ACC112 (cell line): ENCODE measurements at regions not wholly inside any gene's neighbourhood (a gene's known extent, or its start where the extent isn't known, plus 50 kb on each side); places are given as distances from the start of the nearest gene placed in this dataset.
A peak's percentile ranks its signal among the peaks of the same experiment; 100 is the strongest.

ENCODE experiments used
- H2AFZ ChIP-seq: fragments of 200-600 bp; sonication (generic); one replicate; pipeline ENCODE4 v1.6.0; 2017; ENCODE audit warnings: antibody characterized with exemption, low read length; ENCODE audit not compliant: unreplicated experiment
- H3K27ac ChIP-seq: fragments of 200-600 bp; sonication (generic); 2 replicates; pipeline ENCODE4 v1.5.1; 2014; ENCODE audit warnings: low read depth, mild to moderate bottlenecking, antibody characterized with exemption, low read length, moderate library complexity
- H3K27me3 ChIP-seq: fragments of 200-600 bp; sonication (generic); 2 replicates; pipeline ENCODE4 v1.6.1; 2014; ENCODE audit warnings: mild to moderate bottlenecking, antibody characterized with exemption, low read length, moderate library complexity, mixed read lengths; ENCODE audit not compliant: insufficient read depth
- H3K36me3 ChIP-seq: fragments of 200-600 bp; sonication (generic); 2 replicates; pipeline ENCODE4 v1.6.1; 2016; ENCODE audit warnings: mild to moderate bottlenecking, antibody characterized with exemption, low read length, moderate library complexity, mixed read lengths; ENCODE audit not compliant: insufficient read depth
- H3K4me1 ChIP-seq: fragments of 200-600 bp; sonication (generic); one replicate; pipeline ENCODE4 v1.6.1; 2016; ENCODE audit warnings: low read length, mixed read lengths; ENCODE audit not compliant: insufficient read depth, unreplicated experiment, control insufficient read depth
- H3K4me3 ChIP-seq: fragments of 200-600 bp; sonication (generic); 2 replicates; pipeline ENCODE4 v1.5.1; 2014; ENCODE audit warnings: mild to moderate bottlenecking, low read depth, low read length
- H3K79me2 ChIP-seq: fragments of 200-600 bp; sonication (generic); one replicate; pipeline ENCODE4 v1.6.0; 2016; ENCODE audit warnings: low read length; ENCODE audit not compliant: control insufficient read depth, unreplicated experiment, insufficient read depth

GRCh38 chr6:166106076-166106686 is 61.5 kb downstream of the TBXT start:
- Histone ChIP-seq H2AFZ (no peak overlapping the region), H3K36me3 (no peaks in the 10 kb centered on the region), H3K27me3 (peaks cover 28% of the 10 kb centered on the region), H3K4me1 (no peaks in the 10 kb centered on the region), H3K4me3 (no peak overlapping the region), H3K79me2 (no peaks in the 10 kb centered on the region), H3K27ac (no peak overlapping the region)

GRCh38 chr6:166105341-166106075 is 62.1 kb downstream of the TBXT start:
- Histone ChIP-seq H2AFZ (no peak overlapping the region), H3K4me1 (no peaks in the 10 kb centered on the region), H3K79me2 (no peaks in the 10 kb centered on the region), H3K27me3 (peaks cover 25% of the 10 kb centered on the region), H3K4me3 (no peak overlapping the region), H3K36me3 (no peaks in the 10 kb centered on the region), H3K27ac (no peak overlapping the region)

- no peak overlapping the region for H2AFZ ChIP-seq
- no peaks in the 10 kb centered on the region for H3K79me2 ChIP-seq
- no peak overlapping the region for H3K27ac ChIP-seq
- H3K36me3 ChIP-seq, result no peaks in the 10 kb centered on the region
- peaks cover 18% of the 10 kb centered on the region for H3K27me3 ChIP-seq
- H3K4me1 ChIP-seq, result no peaks in the 10 kb centered on the region
- H3K4me3 ChIP-seq, result no peak overlapping the region
Observed at GRCh38 chr6:166104872-166105271, 62.8 kb downstream of the TBXT start.

- Histone ChIP-seq H3K27me3 (peaks cover 14% of the 10 kb centered on the region), H3K4me3 (no peak overlapping the region), H3K27ac (no peak overlapping the region), H3K36me3 (no peaks in the 10 kb centered on the region), H3K79me2 (no peaks in the 10 kb centered on the region), H3K4me1 (no peaks in the 10 kb centered on the region), H2AFZ (no peak overlapping the region)
Observed at GRCh38 chr6:166104107-166104506, 63.5 kb downstream of the TBXT start.

DNA sequence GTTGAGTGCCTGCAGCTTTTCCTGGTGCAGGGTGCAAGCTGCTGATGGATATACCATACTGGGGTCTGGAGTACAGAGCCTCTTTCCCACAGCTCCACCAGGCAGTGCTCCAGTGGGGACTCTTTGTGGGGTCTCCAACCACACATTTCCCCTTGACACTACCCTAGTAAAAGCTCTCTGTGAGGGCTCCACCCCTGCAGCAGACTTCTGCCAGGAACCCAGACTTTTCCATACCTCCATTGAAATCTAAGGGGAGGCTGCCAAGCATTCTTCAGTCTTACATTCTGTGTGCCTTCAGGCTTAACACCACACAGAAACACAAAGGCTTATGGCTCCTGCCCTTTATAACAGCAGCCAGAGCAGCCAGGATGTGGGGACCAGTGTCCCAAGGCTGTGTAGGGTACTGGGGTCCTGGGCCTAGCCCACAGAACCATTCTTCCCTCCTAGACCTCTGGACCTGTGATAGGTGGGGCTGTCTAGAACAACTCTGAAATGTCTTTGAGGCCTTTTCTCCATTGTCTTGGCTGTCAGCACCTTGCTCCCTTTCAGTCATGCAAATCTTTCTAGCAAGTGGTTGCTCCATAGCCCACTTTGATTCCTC is 65.7 kb downstream of the TBXT start:
- Histone ChIP-seq H3K36me3 (no peaks in the 10 kb centered on the region), H3K4me1 (peaks cover 4% of the 10 kb centered on the region), H3K79me2 (no peaks in the 10 kb centered on the region), H2AFZ (no peak overlapping the region), H3K27ac (no peak overlapping the region), H3K27me3 (peaks cover 14% of the 10 kb centered on the region; the same call in 1 of the 2 replicates), H3K4me3 (no peak overlapping the region)

DNA sequence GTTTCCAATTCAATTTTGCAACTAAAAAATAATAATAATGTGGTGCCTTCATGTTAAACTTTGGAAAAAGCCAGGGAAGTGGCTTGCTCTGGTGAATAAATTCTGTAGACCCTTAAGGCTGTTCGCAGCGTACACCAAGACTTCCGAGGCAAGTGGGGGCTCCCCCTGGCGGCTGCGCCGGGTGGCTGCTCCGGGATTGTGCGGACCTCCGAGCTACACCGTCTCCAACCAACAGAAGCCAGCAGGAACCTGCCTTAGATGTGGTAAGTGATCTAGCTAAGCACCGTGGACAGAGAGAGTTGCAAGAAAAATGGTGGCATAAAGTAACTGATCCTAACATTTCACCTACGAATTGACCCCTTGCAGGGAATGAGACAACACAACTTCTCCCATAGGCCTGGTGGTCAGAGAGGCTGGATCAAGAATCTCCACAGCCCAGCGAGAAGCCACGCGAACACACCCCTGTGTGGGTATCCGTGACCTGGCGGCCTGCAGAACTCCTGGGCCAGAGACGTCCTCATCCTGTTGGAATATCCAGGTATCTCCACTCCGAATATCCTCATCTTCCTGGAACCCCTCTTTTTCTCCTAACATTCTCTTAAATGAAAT is 69.6 kb downstream of the TBXT start:
- no peaks in the 10 kb centered on the region for H3K79me2 ChIP-seq
- peak overlapping the region; percentile 66 for H3K27ac ChIP-seq
- peak overlapping the region; percentile 88 for H2AFZ ChIP-seq
- H3K4me3 ChIP-seq, result peak overlapping the region; percentile 73
- H3K36me3 ChIP-seq, result no peaks in the 10 kb centered on the region
- H3K4me1 ChIP-seq, result peaks cover 5% of the 10 kb centered on the region
- peaks cover 5% of the 10 kb centered on the region; the same call in 1 of the 2 replicates for H3K27me3 ChIP-seq

DNA sequence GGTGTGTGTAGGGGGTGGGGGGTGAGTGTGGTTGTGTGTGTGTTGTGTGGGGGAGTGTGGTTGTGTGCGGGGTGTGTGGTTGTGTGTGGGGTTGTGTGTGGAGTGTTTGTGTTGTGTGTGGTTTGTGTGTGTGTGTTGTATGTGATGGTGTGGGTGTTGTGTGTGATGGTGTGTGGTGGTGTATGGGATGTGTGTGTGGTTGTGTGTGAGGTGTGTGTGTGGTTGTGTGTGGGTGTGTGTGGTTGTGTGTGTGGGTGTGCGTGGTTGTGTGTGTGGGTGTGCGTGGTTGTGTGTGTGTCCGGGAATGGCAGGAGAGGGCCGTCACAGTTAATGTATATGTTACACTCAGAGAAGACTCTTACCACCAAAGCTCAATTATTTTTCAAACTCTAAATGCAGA is 79.8 kb downstream of the TBXT start:
- no peak overlapping the region for H3K27ac ChIP-seq
- no peak overlapping the region for H3K4me3 ChIP-seq
- no peak overlapping the region for H2AFZ ChIP-seq
- no peaks in the 10 kb centered on the region for H3K36me3 ChIP-seq
- H3K27me3 ChIP-seq, result no peaks in the 10 kb centered on the region
- no peaks in the 10 kb centered on the region for H3K4me1 ChIP-seq
- no peaks in the 10 kb centered on the region for H3K79me2 ChIP-seq

- no peak overlapping the region for H2AFZ ChIP-seq
- H3K27me3 ChIP-seq, result no peaks in the 10 kb centered on the region
Observed at GRCh38 chr6:166087246-166087645, 80.4 kb downstream of the TBXT start.

GRCh38 chr6:166085500-166085899 is 82.2 kb downstream of the TBXT start:
- no peaks in the 10 kb centered on the region for H3K79me2 ChIP-seq
- no peak overlapping the region for H2AFZ ChIP-seq
- H3K27ac ChIP-seq, result no peak overlapping the region
- H3K4me3 ChIP-seq, result no peak overlapping the region
- no peaks in the 10 kb centered on the region for H3K36me3 ChIP-seq
- no peaks in the 10 kb centered on the region for H3K27me3 ChIP-seq
- no peaks in the 10 kb centered on the region for H3K4me1 ChIP-seq

More at GRCh38 chr6:166087246-166087645, 80.4 kb downstream of the TBXT start:
- no peaks in the 10 kb centered on the region for H3K79me2 ChIP-seq
- no peaks in the 10 kb centered on the region for H3K36me3 ChIP-seq
- H3K4me1 ChIP-seq, result no peaks in the 10 kb centered on the region
- no peak overlapping the region for H3K27ac ChIP-seq
- H3K4me3 ChIP-seq, result no peak overlapping the region

DNA sequence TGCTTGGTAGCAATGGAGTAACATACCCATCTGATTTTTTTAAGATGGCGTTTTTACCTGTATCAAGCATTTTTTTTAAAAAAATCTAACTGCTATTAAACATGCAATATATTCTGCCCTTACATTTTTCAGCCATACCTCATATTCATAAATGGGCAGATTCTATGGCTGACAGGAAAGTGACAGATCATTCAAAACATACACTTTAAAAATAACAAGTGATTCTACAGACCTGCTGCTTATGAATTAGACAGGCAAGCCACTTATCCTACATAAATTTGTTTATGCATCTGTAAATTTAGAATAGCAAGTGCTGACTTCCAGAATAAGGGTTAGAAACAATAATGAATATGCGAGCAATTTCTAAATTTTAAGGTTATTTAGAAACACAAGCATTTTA is 82.7 kb downstream of the TBXT start:
- Histone ChIP-seq H3K27me3 (no peaks in the 10 kb centered on the region), H3K4me1 (no peaks in the 10 kb centered on the region), H3K27ac (no peak overlapping the region), H2AFZ (no peak overlapping the region), H3K36me3 (no peaks in the 10 kb centered on the region), H3K79me2 (no peaks in the 10 kb centered on the region), H3K4me3 (no peak overlapping the region)
